ENCODE measurements at regions not wholly inside any gene's neighbourhood (a gene's known extent, or its start where the extent isn't known, plus 50 kb on each side); places are given as distances from the start of the nearest gene placed in this dataset.

- no peak overlapping the region for H3K27ac ChIP-seq (ENCODE audit: low read depth)
- no peaks in the 10 kb centered on the region for H3K79me2 ChIP-seq (replicated peaks; ENCODE audit: insufficient read depth)
- Mint-ChIP-seq H3K36me3 (ENCODE audit: low read depth) (no peaks in the 10 kb centered on the region), H3K27me3 (ENCODE audit: insufficient read depth, low read depth, poor library complexity) (peaks cover 2% of the 10 kb centered on the region), H3K27ac (no peak overlapping the region), H3K9me3 (no peaks in the 10 kb centered on the region), H3K4me3 (no peak overlapping the region), H3K4me1 (peaks cover 2% of the 10 kb centered on the region; the same call in 1 of the 3 replicates)
- DNase-seq (ENCODE audit: low spot score) (no peak), ATAC-seq (no peak)
- no peak overlapping the region for H2AFZ ChIP-seq
- H3K9me2 ChIP-seq (ENCODE audit: insufficient read depth): no peaks in the 10 kb centered on the region; the same call in 1 of the 2 replicates
- no peak overlapping the region for H3K4me2 ChIP-seq
- no peak overlapping the region for H3K4me3 ChIP-seq
- H3K27me3 ChIP-seq (ENCODE audit: insufficient read depth): no peaks in the 10 kb centered on the region
- no peaks in the 10 kb centered on the region for H3K36me3 ChIP-seq (ENCODE audit: insufficient read depth)
- TF ChIP-seq EZH2 (IDR thresholded peaks at IDR 0.05; ENCODE audit: low read depth, unreplicated experiment) (no peak), ZNF331 (CRISPR knock-in tag; IDR thresholded peaks at IDR 0.05; ENCODE audit: low read depth) (no peak), ZNF114 (CRISPR knock-in tag; IDR thresholded peaks at IDR 0.05) (no peak), NANOG (IDR thresholded peaks at IDR 0.05; ENCODE audit: borderline replicate concordance) (no peak), EZH2phosphoT487 (IDR thresholded peaks at IDR 0.05; ENCODE audit: unreplicated experiment) (no peak), CREB1 (CRISPR knock-in tag; IDR thresholded peaks at IDR 0.05; ENCODE audit: low read depth) (no peak), ETS1 (IDR thresholded peaks at IDR 0.05) (no peak)
- H3K4me1 ChIP-seq (ENCODE audit: insufficient read depth): no peaks in the 10 kb centered on the region; the same call in 1 of the 2 replicates
- H4K20me1 ChIP-seq (replicated peaks; ENCODE audit: insufficient read depth): no peaks in the 10 kb centered on the region
- no peaks in the 10 kb centered on the region for H3F3A ChIP-seq (replicated peaks; ENCODE audit: low read depth)
Observed at GRCh38 chr15:94602754-94603470, 371.6 kb downstream of the MCTP2 start.

GRCh38 chr15:94606286-94606685 is 374.9 kb downstream of the MCTP2 start:
- Histone ChIP-seq H3K79me2 (replicated peaks; ENCODE audit: insufficient read depth) (no peaks in the 10 kb centered on the region), H3K9me2 (ENCODE audit: insufficient read depth) (no peaks in the 10 kb centered on the region; the same call in 1 of the 2 replicates), H3K4me1 (ENCODE audit: insufficient read depth) (no peaks in the 10 kb centered on the region; the same call in 1 of the 2 replicates), H3K4me3 (no peak overlapping the region), H4K20me1 (replicated peaks; ENCODE audit: insufficient read depth) (no peaks in the 10 kb centered on the region), H3K27me3 (ENCODE audit: insufficient read depth) (no peaks in the 10 kb centered on the region), H3K36me3 (ENCODE audit: insufficient read depth) (no peaks in the 10 kb centered on the region), H3F3A (replicated peaks; ENCODE audit: low read depth) (no peaks in the 10 kb centered on the region), H2AFZ (no peak overlapping the region), H3K4me2 (no peak overlapping the region), H3K27ac (ENCODE audit: low read depth) (no peak overlapping the region)
- no peaks in the 10 kb centered on the region for H3K36me3 Mint-ChIP-seq (ENCODE audit: low read depth)
- DNase-seq (ENCODE audit: low spot score) (no peak), ATAC-seq (no peak)
- H3K27ac Mint-ChIP-seq: no peak overlapping the region
- H3K4me3 Mint-ChIP-seq: no peak overlapping the region
- no peaks in the 10 kb centered on the region for H3K9me3 Mint-ChIP-seq
- H3K27me3 Mint-ChIP-seq (ENCODE audit: insufficient read depth, low read depth, poor library complexity): no peaks in the 10 kb centered on the region
- no peak for TF ChIP-seq EZH2phosphoT487 (IDR thresholded peaks at IDR 0.05; ENCODE audit: unreplicated experiment)
- H3K4me1 Mint-ChIP-seq: peaks cover 5% of the 10 kb centered on the region; the same call in 2 of the 3 replicates

- TF ChIP-seq ZNF114 (CRISPR knock-in tag; IDR thresholded peaks at IDR 0.05): no peak
- no peak for TF ChIP-seq POLR2AphosphoS5 (IDR thresholded peaks at IDR 0.05; ENCODE audit: low read depth)
- TF ChIP-seq STAT1 (IDR thresholded peaks at IDR 0.05; ENCODE audit: unreplicated experiment): no peak
- TF ChIP-seq EZH2 (IDR thresholded peaks at IDR 0.05; ENCODE audit: low read depth, unreplicated experiment): no peak
- TF ChIP-seq NANOG (IDR thresholded peaks at IDR 0.05; ENCODE audit: borderline replicate concordance): no peak
- no peak overlapping the region for H3K27ac Mint-ChIP-seq
- no peaks in the 10 kb centered on the region for H4K20me1 ChIP-seq (replicated peaks; ENCODE audit: insufficient read depth)
Observed at GRCh38 chr15:94607176-94607654, 375.9 kb downstream of the MCTP2 start.

More at GRCh38 chr15:94607176-94607654, 375.9 kb downstream of the MCTP2 start:
- H3K4me1 Mint-ChIP-seq: peaks cover 4% of the 10 kb centered on the region; the same call in 2 of the 3 replicates
- DNase-seq (ENCODE audit: low spot score) (no peak), ATAC-seq (no peak)
- H3K79me2 ChIP-seq (replicated peaks; ENCODE audit: insufficient read depth): no peaks in the 10 kb centered on the region
- no peak overlapping the region; the same call in 1 of the 2 replicates for H2AFZ ChIP-seq
- no peaks in the 10 kb centered on the region; the same call in 1 of the 2 replicates for H3K4me1 ChIP-seq (ENCODE audit: insufficient read depth)
- no peaks in the 10 kb centered on the region for H3K9me3 Mint-ChIP-seq
- H3K9me2 ChIP-seq (ENCODE audit: insufficient read depth): no peaks in the 10 kb centered on the region
- no peak overlapping the region for H3K4me3 ChIP-seq
- H3K4me2 ChIP-seq: no peak overlapping the region
- no peaks in the 10 kb centered on the region for H3K27me3 ChIP-seq (ENCODE audit: insufficient read depth)
- no peak overlapping the region for H3K4me3 Mint-ChIP-seq
- no peaks in the 10 kb centered on the region for H3K36me3 Mint-ChIP-seq (ENCODE audit: low read depth)
- no peaks in the 10 kb centered on the region for H3K27me3 Mint-ChIP-seq (ENCODE audit: insufficient read depth, low read depth, poor library complexity)
- H3F3A ChIP-seq (replicated peaks; ENCODE audit: low read depth): no peaks in the 10 kb centered on the region
- H3K36me3 ChIP-seq (ENCODE audit: insufficient read depth): no peaks in the 10 kb centered on the region
- H3K27ac ChIP-seq (ENCODE audit: low read depth): no peak overlapping the region
